Sigmoid colon (tissue), 4 donors: ENCODE measurements at regions not wholly inside any gene's neighbourhood (a gene's known extent, or its start where the extent isn't known, plus 50 kb on each side); places are given as distances from the start of the nearest gene placed in this dataset.

Experiments used
- EP300 ChIP-seq, 4 donors: sonication (generic); formaldehyde crosslinking; IDR thresholded peaks; one replicate each; pipeline ENCODE4 v1.6.1; 2017; ENCODE audit warnings: antibody characterized with exemption in 4 of 4
- POLR2A ChIP-seq, 2 donors: fragments of 450-650 bp; IDR thresholded peaks; one replicate each; pipeline ENCODE4 v1.6.1; 2016; ENCODE audit warnings: antibody characterized with exemption in 2 of 2, mild to moderate bottlenecking in 2 of 2, moderate library complexity in 2 of 2
- TF ChIP-seq, protein P1 (sequence below), 4 experiments: fragments of 450-650 bp in 3 of 4; fragments of 200-600 bp in 1 of 4; IDR thresholded peaks; one replicate each; pipeline ENCODE4 v1.5.1; 2016 to 2019; ENCODE audit warnings: antibody characterized with exemption in 4 of 4, mild to moderate bottlenecking in 3 of 4, moderate library complexity in 2 of 4

DNA sequence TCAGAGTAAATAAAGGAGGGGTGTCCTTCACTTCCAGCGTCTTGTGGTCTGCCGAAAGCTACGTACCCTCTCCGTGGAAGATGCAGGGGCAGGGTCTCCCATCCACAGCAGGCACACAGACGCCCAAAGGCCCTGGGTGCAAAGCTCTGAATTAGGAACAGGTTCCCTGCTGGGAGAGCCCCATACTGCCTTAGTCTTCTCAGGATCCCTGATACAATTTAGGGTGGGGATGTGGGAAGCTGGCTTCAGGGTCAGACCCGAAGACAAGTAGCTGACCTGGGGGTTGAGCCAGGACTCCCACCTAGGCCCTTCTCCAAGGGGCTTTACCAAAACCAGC is 74.1 kb downstream of the TTLL2 start:
- TF ChIP-seq POLR2A (IDR thresholded peaks at IDR 0.05) (no peak), EP300 (IDR thresholded peaks at IDR 0.05) (no peak)
- TF ChIP-seq, protein P1, sequence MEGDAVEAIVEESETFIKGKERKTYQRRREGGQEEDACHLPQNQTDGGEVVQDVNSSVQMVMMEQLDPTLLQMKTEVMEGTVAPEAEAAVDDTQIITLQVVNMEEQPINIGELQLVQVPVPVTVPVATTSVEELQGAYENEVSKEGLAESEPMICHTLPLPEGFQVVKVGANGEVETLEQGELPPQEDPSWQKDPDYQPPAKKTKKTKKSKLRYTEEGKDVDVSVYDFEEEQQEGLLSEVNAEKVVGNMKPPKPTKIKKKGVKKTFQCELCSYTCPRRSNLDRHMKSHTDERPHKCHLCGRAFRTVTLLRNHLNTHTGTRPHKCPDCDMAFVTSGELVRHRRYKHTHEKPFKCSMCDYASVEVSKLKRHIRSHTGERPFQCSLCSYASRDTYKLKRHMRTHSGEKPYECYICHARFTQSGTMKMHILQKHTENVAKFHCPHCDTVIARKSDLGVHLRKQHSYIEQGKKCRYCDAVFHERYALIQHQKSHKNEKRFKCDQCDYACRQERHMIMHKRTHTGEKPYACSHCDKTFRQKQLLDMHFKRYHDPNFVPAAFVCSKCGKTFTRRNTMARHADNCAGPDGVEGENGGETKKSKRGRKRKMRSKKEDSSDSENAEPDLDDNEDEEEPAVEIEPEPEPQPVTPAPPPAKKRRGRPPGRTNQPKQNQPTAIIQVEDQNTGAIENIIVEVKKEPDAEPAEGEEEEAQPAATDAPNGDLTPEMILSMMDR (IDR thresholded peaks at IDR 0.05), result no peak
